Activated T-cell treated with anti-CD3 and anti-CD28 coated beads for 24 hours (primary cell): ENCODE measurements at regions not wholly inside any gene's neighbourhood (a gene's known extent, or its start where the extent isn't known, plus 50 kb on each side); places are given as distances from the start of the nearest gene placed in this dataset.
"Not testable (repeated sequence)": the region's sequence is repeated elsewhere in the genome, so short reads cannot be mapped to it uniquely, and the experiment has no call there.

Source experiments
- DNase-seq: peaks from one replicate; pipeline ENCODE4 v3.0.0-alpha.2; 2020; ENCODE audit warnings: low read depth

DNA sequence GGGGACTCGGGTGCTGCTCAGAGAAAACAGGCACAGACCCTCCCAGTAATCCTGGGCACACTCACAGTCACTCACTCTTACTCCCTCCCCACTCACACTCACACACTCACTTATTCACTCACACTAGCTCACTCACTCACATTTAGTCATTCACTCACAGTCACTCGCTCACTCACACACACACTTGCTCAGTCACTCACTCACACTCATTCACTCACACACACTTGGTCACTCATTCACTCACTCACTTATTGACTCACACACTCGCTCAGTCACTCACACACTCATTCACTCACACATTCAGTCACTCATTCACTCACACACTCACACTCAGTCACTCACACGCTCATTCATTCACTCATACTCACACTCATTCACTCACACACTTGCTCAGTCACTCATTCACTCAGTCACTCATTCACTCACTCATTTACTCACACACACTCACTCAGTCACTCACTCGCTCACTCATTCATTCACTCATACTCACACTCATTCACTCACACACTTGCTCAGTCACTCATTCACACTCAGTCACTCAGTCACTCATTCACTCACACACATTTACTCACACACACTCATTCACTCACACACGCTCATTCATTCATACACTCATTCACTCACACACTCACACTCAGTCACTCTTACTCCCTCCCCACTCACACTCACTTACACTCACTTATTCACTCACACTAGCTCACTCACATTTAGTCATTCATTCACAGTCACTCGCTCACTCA, 164.2 kb upstream of the C1orf174 start:
- no peak for DNase-seq

GRCh38 chr1:4066860-4067599, 167.0 kb upstream of the C1orf174 start:
- no peak for DNase-seq

DNA sequence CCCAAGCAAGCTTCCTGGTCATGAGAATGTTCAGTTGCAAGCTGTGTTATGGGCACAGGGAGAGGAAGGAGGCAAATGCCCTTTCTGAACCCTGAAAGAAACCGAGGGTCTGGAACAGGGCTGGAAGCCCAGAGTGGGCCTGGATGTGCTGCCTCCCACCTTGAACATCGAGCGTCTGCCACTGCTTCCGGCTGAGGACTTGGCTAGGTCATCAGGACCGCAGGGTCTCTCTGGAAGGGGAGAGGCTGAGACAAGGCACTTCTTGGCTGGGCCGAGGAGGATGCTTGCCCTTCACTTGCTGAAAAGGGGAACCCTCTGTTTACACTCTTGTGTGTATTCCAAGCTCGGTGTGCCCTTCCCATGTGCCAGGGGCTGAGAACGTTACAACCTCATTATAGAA, 168.0 kb upstream of the C1orf174 start:
- DNase-seq = no peak

GRCh38 chr1:4071653-4072052, 171.6 kb upstream of the C1orf174 start:
- DNase-seq = no peak

- DNase-seq = no peak
Measured at GRCh38 chr1:4072481-4073153, 172.5 kb upstream of the C1orf174 start.

GRCh38 chr1:4075436-4076225, 175.6 kb upstream of the C1orf174 start:
- DNase-seq = no peak

- no peak for DNase-seq
Measured at GRCh38 chr1:4076346-4076745, 176.3 kb upstream of the C1orf174 start.

GRCh38 chr1:4078091-4078962, 178.3 kb upstream of the C1orf174 start:
- not testable (repeated sequence) for DNase-seq

DNA sequence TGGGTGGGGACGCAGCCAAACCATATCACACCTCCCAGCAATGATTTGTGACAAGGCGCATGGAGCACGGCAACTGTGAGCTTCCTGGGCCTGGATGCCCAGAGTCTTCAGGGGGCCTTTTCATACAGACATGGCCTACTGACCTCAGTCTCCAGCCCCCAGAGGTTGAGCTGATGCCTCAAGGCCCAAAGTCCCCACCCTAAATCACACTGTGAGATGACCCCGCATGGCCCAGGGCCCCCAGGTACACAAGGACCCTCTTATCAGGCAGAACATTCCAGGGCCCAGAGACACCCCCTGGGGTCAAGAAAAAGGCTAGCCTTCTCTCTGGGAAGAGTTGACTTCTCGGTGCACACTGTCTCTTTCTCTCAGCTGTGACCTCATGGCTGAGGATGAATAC, 179.7 kb upstream of the C1orf174 start:
- no peak for DNase-seq

DNA sequence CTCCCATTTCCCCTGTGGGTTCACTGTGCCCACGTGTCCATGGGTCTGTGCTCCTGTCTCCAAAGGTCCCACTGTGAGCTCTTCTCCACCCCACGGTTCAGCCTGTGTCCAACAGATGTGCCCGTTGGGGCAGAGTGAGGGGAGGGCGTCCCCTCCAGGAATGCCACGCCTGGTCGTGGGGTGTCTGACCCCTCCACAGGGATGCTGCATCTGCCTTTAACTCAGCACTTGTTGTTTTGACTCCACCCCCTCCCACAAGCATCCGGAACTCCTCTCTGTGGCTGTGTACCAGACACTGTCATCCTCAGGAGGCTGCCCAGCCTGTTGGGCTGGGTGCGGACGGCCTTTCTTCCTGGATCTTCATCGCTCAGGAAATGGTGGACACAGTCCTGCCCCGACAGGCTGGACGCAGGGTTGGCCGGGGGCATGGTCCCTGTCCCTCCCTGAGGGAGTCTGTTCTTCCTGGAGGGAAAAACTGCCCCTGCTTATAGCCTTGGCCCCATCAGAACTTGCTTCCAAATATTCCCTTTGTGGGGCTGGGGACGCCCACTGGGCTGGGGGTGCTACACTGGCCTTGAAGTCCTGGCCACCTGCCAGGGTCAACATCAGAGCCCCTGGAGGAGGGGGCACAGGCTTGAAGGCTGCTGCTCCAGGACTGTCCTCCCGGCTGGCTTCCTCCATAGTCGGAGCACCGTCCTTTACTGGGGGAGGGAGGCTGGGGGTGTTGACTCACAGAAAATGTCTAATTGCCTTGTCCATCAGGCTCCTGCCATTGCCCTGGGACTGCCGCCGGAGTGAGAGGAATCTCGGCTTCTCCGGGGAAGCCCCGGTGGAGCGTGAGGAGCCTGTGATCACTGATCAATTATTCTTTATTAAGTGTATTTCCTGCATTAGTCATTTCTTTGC, 182.0 kb upstream of the C1orf174 start:
- DNase-seq = no peak

GRCh38 chr1:4083231-4084047, 183.4 kb upstream of the C1orf174 start:
- DNase-seq = no peak

DNA sequence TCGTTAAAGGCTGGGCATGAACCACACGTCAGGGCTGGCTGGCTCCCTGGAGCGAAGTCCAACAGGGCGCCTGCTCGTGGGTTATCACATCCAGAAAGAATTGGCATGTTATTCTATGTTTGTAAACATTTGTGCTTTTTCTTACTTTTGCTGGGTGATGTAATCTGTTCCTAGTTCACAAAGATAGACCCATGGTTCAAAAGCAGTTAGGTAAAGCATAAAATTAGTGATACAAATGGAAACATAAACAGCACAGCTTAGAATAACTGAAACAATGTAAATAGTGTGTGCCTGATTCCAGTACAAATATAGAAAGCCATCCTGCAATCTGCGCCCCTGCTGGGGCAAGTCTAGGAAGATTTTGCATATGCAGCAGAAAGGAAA, 184.0 kb upstream of the C1orf174 start:
- no peak for DNase-seq

DNA sequence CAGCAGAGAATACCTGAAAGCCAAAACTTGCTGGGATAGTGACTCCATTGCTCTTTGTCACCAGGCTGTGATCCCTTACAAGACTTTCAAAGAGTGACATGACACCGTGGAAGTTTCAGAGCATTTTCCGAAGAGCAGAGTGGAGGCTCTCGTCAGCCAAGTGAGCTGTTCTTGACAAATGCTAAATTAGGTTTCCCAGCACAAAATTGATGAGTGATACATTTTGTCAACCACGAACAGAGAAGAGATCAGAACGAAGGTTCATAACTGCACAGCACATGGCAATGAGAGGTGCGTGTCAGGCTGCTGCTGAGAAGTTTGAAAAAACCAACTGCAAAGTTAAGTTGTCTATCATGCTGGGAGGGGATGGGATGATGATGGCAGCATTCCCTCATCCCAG, 184.4 kb upstream of the C1orf174 start:
- DNase-seq = no peak

DNA sequence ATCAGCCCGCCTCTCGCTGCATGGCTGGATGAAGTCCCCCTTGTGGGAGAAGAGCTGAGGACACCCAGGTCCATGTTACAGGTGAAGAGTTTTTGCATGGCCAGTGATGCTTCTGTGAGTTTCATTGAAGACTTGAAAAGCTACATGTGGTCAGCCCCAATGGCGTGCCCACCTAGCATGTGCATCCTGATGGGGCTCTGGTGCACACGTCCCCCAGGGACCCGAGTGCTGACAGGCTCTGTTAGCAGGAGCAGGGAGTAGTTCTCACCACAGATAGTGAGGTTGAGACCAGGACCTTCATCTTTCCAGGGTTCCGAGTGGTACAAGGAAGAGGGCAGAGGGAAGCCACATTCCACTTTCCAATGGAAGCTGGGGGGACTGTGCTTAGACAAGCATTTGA, 184.8 kb upstream of the C1orf174 start:
- no peak for DNase-seq

GRCh38 chr1:4085546-4085945, 185.5 kb upstream of the C1orf174 start:
- DNase-seq = no peak

- no peak for DNase-seq
Measured at GRCh38 chr1:4086085-4086850, 186.2 kb upstream of the C1orf174 start.

GRCh38 chr1:4086921-4087320, 186.8 kb upstream of the C1orf174 start:
- no peak for DNase-seq
